ENCODE measurements at regions not wholly inside any gene's neighbourhood (a gene's known extent, or its start where the extent isn't known, plus 50 kb on each side); places are given as distances from the start of the nearest gene placed in this dataset.

DNA sequence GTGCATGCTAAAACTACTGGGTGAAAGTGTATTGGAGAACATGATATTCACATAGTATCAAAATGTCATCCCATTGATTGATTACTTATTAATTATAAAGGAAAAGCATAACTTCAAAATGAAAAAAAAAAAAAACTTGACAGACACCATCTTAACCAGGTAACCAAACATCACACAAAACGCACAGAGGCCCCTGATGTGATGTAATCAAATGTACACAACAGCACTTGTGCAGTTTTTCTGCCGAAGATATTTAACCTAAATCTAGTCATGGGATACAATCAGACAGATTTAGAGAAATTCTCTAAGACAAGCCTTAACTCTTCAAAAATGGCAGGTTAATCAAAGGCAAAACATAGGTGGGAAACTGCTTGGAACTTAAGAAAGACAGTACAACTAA, 102.0 kb upstream of the TENT5A start:
- no peak for DNase-seq

GRCh38 chr6:81853975-81854374, 101.5 kb upstream of the TENT5A start:
- DNase-seq: no peak

GRCh38 chr6:81849248-81849647, 96.8 kb upstream of the TENT5A start:
- DNase-seq: no peak

- no peak for DNase-seq
Measured at GRCh38 chr6:81847866-81848265, 95.4 kb upstream of the TENT5A start.

DNA sequence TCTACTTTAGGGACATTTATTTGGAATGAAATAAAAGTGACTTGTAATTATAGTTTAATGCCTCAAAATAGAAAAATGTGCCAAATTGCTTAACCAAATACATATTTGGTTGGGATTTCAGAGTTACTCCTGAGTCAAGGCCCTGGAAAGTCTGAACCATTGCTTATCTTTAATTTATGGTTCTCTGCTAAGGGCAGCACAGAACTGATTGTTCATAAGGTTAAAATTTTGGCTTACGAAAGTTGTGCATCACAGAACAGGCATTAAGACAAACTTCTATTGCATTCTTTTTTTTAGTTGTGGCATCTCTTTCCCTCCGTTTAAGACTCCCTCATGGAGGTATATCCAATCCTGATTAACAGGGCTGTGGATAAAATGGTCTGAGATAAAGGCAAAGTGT, 92.2 kb upstream of the TENT5A start:
- no peak for DNase-seq

DNA sequence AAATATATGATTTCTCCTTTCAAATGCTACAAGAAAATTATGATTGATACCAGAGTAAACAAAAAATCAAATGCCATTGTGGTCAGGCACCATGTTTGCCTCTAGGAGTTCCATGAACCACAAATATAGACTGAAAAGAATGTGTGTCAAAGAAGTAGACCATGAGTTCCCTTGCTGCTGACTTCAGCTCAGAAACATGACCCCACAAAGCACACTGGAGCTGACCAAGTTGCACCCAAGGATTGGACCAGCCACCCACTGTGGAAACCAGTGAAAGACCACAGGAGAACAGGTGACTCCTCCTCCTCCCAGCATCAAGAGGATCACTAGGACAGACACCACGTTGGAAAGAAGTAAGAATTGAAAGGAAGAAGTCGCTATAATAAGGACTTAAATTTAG, 90.8 kb upstream of the TENT5A start:
- DNase-seq: no peak

DNA sequence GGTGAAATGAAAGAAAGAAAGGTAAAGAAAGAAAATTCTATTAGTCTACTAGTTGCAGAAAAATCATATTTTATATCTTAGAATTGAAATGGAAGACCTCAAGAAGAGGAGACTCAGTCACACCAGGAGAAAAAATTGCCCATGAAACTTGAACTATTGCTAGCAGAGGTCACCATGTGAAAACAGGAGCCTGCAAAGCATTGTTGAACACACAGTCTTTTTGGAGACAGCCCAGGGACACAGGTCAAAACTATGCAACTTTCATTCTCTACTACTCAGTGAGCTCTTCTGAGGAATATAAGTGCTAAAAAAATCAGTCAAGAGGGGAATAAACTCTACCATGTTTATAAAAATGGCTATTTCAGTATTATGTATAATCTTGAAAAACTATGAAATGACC, 89.8 kb upstream of the TENT5A start:
- DNase-seq: no peak

DNA sequence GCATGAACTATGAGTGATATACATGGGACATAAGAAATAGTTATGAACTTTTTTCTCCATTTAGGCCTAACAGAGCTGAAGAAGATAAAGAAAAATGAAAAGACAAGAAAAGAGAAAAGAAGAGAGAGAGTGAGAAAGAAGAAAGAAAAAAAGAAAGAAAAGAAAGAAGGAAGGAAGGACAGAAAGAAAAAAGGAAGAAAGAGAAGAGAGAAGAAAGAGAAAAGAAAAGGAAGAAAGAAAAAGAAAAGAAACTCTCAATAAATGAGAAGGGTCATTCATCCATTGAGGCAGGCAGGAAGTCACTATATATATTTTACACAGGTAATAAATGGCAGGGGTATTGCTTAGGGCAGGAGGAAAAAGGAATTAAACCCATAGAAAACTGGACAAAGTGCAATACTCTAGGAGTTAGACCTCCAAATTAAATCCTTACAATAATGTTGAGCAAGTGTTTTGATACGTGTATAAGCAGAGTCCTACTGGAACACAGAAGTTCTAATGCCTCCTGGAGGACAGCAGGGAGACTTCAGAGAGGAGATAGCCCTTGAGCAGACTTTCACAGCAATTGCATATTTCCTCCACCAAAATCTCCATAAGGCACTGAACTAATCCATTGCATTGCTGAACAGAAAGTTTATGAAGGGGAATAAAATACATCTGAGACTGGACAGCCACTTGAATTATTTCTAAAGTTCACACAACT, 86.4 kb upstream of the TENT5A start:
- DNase-seq: no peak

DNA sequence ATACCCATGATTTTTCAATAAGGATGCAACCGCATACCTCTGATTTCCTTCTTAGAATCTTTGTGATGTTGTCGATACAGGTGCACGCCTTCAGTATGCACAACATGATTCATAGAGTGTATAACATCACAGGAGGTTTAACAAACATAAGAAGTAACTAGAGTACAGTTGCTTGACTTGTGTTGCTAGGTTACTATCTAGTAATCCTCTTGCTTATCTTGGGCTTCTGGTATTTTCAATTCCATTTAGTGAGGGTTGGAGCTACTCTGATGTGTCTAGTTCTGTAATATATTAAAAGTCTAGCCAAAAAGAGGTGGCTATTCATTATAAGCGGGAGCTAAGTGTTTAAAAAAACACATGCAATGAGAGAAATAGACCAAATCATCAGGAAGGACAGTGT, 85.5 kb upstream of the TENT5A start:
- DNase-seq: no peak

- no peak for DNase-seq
Measured at GRCh38 chr6:81834141-81834681, 81.7 kb upstream of the TENT5A start.

DNA sequence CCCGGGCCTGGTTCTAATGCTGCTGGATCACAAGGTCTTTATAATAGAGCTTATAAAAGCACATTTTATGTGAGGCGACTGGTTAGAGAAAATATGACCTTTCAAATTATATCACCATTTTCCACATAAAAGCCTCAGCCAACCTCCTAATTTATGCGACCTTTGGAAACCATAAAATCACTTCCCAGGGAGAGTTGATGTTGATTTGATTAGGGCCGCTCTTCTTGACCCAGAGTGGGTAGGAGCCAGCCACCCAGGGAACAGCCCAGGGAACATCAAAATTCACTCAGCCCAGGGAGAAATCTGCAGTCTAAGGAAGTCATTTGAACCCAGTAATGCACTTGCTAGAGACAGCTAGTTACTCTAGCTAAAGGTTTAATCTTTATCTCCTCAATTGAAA, 79.8 kb upstream of the TENT5A start:
- DNase-seq: no peak

- no peak for DNase-seq
Measured at GRCh38 chr6:81831274-81831673, 78.8 kb upstream of the TENT5A start.

GRCh38 chr6:81826784-81827183, 74.3 kb upstream of the TENT5A start:
- DNase-seq: no peak

GRCh38 chr6:81822568-81822967, 70.1 kb upstream of the TENT5A start:
- no peak for DNase-seq

GRCh38 chr6:81821449-81821848, 69.0 kb upstream of the TENT5A start:
- DNase-seq: no peak

- DNase-seq: peak; percentile 57
Measured at GRCh38 chr6:81820980-81821379, 68.5 kb upstream of the TENT5A start.

- DNase-seq: no peak
Measured at GRCh38 chr6:81820422-81820821, 67.9 kb upstream of the TENT5A start.

- DNase-seq: no peak
Measured at GRCh38 chr6:81819767-81820166, 67.3 kb upstream of the TENT5A start.

DNA sequence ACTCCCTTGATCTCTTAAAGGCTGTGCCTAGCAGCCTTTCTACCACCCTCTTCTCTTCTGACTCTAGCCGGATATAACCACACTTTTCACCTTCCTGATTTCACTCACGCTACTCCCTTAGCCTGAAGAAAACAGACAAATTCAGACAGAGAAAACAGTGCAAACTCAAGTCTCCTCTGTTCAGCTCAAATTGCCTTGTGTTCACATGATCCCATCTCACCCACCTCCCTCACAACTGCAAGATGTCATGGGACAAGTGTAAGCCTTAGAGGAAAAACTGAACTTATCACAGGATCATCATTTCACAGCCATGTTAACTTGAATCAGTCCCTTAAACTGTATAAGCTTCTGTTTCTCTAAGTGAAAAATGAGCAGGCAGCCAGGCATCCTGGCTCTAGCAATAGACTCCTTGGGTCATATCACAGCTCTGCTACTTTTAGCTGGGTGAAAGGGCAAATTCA, 66.5 kb upstream of the TENT5A start:
- no peak for DNase-seq

DNA sequence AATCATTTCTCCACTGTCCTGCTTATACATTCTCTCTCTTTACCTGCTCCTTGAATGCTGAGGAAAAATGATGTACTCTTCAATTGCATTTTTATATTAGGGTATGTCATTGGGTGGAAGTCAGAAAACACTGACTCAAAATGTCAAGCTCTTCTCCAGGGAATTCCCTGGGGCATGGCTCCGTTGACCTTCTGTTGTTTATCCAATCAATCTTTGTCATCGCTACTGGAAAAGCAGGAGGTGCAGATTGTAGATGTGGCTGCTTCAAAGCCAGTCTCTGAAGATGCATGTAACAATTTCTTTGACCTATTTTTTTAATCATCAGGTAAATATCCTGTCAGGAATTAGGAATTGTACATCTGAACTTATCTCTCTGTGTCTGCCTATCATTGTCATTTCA, 63.9 kb upstream of the TENT5A start:
- DNase-seq: peak; percentile 46

DNA sequence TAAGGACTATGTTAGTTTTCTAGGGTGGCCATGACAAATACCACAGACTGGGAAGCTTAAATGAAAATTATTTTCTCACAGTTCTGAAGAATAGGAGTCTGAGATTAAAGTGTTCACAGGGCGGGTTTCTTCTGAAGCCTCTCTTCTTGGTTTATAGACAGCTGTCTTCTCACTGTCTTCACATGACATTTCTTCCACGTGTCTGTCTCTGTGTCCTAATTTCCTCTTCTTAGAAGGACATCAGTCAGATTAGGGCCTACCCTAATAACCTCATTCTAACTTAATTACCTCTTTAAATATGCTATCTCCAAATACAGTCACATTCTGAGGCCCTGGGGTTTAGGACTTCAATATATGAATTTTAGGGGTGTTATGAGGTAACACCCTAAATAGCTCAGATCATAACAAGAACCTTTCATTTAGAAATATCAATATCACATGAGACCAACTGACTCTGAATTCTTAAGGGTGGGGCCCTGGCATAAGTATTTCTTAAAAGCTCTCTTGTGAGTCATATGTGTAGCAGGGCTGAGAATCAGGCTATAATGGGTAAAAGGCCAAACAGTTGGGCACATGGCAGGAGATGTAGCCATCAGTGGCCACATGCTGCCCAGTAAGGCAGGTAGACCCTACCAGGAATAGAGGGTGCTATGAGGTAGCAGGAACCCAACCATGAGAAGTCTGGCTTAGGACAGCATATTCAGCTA, 62.0 kb upstream of the TENT5A start:
- no peak for DNase-seq

DNA sequence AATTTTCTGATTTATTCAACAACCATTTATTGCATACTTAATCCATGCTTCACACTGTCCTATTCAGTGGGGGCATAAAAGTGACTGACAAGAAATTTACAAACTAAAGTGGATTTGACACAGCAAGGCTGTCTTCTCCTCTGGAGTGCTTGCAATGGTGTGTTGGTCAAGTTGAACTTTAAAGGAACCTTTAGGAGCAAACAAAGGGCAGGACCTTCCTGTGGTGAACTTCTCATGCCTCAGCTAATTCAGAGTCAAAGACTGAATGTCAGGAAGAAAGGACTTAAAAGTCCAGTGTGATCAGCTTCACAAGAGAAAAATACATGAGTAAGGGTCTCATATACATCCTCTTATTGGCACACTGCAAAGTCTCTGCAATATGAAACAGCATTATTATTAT, 60.8 kb upstream of the TENT5A start:
- DNase-seq: no peak

- no peak for DNase-seq
Measured at GRCh38 chr6:81812401-81812800, 59.9 kb upstream of the TENT5A start.

GRCh38 chr6:81808851-81809570, 56.5 kb upstream of the TENT5A start:
- no peak for DNase-seq
